HepG2 (cell line): ENCODE measurements at regions not wholly inside any gene's neighbourhood (a gene's known extent, or its start where the extent isn't known, plus 50 kb on each side); places are given as distances from the start of the nearest gene placed in this dataset.

Experiments
- CBFB ChIP-seq: sonication (generic); formaldehyde crosslinking; IDR thresholded peaks from 2 replicates; pipeline ENCODE4 v1.4.0; 2020; ENCODE audit warnings: missing genetic modification reagents
- KDM5B ChIP-seq: sonication (generic); formaldehyde crosslinking; IDR thresholded peaks from 2 replicates; pipeline ENCODE4 v1.4.0; 2020; ENCODE audit warnings: missing genetic modification reagents, mild to moderate bottlenecking, borderline replicate concordance
- POLR2A ChIP-seq, 2 experiments: IDR thresholded peaks; 2 replicates each; pipeline ENCODE4 v1.6.1; 2011; ENCODE audit warnings: low read depth in 2 of 2, low read length in 2 of 2, mild to moderate bottlenecking in 1 of 2, moderate library complexity in 1 of 2; ENCODE audit not compliant: insufficient read depth in 1 of 2
- ZNF687 ChIP-seq: sonication (generic); formaldehyde crosslinking; IDR thresholded peaks from 2 replicates; pipeline ENCODE4 v1.5.1; 2020; ENCODE audit warnings: mild to moderate bottlenecking, missing genetic modification reagents, moderate library complexity
- ZSCAN29 ChIP-seq: sonication (generic); formaldehyde crosslinking; conservative IDR thresholded peaks from 2 replicates; pipeline ENCODE4 v1.4.0; 2020; ENCODE audit warnings: mild to moderate bottlenecking, missing genetic modification reagents
- ZSCAN31 ChIP-seq: sonication (generic); formaldehyde crosslinking; IDR thresholded peaks from 2 replicates; pipeline ENCODE4 v1.5.0; 2020; ENCODE audit warnings: low read depth, mild to moderate bottlenecking, missing genetic modification reagents

GRCh38 chr20:24235296-24236175 lies 233.9 kb upstream of the SYNDIG1 start:
- no peak for TF ChIP-seq ZSCAN31 (CRISPR knock-in tag)
- no peak for TF ChIP-seq ZNF687
- no peak for TF ChIP-seq ZSCAN29 (CRISPR knock-in tag)
- TF ChIP-seq CBFB (CRISPR knock-in tag): no peak
- no peak for TF ChIP-seq POLR2A (IDR thresholded peaks at IDR 0.05; ENCODE audit: insufficient read depth in 1 of 2, low read depth in 2 of 2, low read length in 2 of 2)
- TF ChIP-seq KDM5B: no peak
